ENCODE measurements at regions not wholly inside any gene's neighbourhood (a gene's known extent, or its start where the extent isn't known, plus 50 kb on each side); places are given as distances from the start of the nearest gene placed in this dataset.
"Not testable (repeated sequence)": the region's sequence is repeated elsewhere in the genome, so short reads cannot be mapped to it uniquely, and the experiment has no call there.

DNA sequence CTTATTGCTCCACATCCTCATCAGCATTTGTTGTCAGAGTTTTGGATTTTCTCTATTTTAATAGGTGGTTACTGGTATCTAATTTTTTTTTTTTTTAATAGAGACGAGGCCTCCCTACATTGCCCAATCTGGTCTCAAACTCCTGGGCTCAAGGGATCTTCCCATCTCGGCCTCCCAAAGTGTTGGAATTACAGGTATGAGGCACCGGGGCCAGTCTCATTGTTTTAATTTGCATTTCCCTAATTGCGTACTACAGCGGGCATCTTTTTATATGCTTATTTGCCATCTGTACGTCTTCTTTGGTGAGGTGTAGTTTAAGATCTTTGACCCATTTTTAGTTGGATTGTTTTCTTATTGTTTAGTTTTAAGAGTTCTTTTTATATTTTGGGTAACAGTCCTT is 210.4 kb upstream of the SULF2 start:
- DNase-seq = no peak

DNA sequence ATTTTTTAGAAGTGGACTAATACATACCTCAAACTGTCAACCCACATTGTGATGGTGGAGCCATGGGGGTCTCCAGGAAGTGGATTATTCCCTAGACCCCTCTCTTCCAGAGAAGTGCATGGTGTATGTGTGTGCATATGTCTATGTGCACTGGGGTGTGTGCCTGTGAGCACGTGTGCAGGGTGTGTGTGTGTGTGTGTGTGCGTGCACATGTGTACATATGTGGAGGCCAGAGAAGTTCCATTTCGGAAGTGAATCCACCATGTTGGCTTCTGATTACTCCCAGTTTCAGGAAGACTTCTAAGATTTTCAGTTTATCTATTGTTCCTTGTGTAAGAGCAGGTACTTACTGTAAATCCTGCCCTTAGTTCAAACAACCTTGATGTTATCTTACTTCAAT is 208.5 kb upstream of the SULF2 start:
- DNase-seq = no peak

DNA sequence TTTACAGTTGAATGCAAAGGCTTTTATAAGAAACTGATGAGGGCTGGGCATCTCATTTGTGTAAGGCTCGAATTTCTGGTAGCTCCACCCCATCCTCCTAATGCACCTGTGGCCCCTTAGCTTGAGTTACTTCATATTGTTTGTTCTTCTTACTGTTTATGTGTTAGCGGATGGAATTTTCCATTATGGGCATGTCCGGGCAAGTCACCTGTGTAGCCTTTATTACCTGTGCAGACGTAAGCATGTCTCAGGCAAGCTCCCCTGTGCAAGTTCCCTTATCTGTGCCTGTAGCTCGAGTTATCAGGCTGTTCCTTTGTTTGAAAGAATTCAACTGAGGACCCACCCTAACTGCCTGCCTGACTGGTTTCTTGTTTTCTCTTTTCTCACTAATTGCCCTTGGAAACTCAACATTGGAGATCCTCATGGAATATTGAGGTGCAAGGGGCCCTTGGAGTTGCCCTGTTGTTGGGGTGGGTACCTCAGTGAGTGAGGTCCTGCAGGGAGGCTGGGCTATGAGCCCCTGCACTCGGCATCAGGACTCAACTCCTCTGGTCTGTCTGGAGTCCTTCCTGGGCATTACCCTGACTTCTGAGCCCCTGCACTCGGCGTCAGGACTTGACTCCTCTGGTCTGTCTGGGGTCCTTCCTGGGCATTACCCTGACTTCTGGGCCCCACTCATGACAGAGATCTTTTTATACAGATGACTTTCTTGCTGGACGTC is 207.9 kb upstream of the SULF2 start:
- DNase-seq = no peak

DNA sequence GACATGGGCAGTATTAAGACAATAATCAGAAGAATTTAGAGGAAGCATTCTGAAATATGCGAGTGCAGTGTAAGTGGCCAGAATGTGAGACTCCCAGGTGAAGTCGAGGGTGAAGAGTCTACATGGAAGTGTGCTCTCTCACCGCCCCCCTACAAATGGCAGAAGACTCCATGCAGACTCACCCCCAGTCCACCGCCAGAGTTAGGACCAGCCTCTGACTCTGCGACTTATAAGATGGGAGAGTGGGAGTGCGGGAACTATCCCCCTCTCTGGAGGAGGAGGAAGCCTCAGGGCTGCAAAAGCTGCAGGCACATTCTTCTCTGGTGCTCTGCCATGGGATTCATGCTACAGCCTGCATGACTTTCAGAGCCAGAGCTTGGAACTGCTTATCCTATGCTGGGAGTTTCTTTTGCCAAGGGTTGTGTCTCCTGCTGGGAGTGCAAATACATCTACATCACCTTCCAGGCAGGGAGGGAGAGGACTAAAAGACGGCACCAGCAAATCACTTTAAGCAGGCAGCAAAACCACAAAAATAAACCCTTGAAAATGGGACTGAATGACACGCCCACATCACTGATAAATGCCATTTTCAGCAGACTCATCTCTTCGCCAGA is 206.7 kb upstream of the SULF2 start:
- DNase-seq = no peak

DNA sequence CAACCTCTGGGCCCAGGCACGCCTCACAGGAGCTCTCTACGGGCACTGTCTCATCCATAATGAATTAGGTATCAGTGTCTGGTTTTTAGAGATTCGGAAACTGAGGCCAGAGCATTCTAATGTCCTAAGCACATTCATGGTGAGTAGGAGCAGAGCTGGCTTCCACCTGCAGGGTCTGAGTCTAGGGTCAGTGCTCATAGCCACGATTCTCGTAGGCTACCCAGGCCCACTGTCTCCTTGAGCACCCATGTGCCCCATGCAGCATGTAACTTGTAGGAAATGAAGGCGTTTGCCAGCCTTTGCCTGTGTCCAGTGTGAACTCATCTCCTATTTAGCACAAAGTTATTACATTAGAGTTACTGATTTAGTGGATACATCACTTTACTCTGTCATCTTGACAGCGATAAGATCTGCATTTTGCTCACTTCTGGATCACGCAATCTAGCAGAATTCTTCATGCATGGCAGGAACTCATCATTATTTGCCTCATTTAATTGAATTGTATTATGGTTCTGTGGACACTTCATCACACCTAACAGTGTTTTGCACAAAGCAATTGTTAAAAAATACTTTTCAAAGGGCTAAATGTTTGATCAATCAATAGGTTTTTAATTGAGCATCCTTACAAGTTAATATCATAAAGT is 205.3 kb upstream of the SULF2 start:
- no peak for DNase-seq

DNA sequence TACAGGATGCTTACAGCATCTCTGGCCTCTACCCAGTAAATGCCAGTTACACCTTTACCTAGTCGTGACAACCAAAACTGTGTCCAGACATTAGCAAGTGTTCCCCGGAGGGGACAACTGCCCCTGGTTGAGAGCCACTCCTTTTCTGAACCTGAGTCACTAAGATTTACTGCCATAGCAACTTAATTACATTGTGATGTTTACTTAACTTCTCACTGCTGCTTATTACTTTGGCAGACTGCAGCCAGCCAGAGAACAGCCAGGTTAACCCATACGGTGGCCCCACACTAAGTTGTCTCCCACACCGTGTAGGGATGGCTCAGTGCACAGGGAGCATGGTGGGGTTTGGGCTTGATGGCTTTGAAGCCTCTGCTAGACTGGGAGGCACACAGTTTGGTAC is 204.7 kb upstream of the SULF2 start:
- no peak for DNase-seq

DNA sequence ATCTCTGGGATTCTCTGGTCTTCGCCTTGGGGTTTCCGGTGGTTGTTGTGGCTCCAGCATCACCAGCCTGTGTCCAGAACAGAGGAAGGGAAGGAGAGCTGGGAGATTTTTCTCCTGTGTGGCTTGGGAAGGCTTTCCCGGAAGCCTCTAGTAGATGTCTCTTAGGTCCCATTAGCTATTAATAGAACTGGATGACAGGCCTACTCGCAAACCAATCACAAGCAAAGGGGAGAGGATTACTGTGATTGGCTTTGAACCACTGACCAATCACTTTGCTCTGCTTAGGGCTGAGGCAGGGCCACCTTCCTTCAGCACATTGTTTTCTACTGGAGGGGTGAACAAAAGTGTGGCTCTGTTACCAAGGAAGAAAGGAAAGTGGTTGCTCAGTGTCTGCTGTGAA is 203.4 kb upstream of the SULF2 start:
- DNase-seq = no peak

DNA sequence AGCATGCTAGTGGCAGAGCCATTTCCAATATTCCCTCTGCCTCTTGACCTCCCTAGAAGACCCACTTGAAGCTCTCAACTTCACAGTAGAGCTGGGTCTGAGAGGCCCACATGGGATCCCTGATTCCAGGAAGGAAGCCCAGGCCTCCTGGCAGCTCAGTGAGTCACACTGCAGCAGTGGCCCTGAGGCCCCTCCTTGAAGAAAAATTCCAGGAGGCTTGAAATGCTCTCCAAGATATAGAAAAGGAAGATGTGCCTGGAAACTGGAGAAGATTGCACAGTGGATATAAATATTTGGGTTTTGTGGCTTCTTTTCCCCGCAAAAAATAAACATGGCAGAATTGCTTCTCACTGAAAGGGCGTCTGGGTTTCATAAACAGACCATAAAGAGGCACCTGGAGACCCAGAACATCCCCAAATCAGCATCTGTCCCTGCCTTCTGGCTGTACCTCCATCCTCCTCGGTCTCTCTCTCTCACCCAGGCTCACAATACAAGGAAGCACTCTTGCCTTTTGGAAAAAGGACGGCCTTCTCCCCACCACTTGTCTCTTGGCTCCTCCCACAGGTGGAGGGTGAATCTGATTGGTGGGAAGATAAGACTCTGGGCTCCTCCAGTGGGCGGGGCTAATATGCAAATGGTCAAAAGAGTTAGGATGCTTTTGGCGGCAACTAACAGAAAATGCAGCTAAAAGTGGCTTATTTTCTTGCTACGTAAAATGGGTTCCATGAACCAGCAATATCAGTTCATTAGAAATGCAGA is 200.0 kb upstream of the SULF2 start:
- DNase-seq = no peak

DNA sequence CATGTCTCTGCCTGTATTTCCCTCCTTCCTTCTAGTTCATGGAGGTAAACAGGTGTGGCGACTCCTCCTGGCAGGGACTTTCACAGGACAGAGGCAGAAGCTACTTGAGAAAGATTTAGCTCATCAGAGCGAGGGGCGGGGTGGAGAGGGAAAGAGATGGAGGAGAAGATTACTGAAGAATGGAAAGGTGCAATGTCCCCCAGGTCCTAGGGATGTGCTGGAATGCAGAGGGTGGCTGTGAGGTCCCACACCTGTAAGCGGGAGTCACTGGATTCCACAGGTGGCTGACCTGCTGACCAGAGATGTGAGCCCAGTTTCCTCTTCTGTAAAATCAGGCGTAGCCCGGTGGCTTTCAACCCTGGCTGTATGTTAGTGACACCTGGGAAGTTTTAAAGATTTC is 199.2 kb upstream of the SULF2 start:
- DNase-seq = no peak

DNA sequence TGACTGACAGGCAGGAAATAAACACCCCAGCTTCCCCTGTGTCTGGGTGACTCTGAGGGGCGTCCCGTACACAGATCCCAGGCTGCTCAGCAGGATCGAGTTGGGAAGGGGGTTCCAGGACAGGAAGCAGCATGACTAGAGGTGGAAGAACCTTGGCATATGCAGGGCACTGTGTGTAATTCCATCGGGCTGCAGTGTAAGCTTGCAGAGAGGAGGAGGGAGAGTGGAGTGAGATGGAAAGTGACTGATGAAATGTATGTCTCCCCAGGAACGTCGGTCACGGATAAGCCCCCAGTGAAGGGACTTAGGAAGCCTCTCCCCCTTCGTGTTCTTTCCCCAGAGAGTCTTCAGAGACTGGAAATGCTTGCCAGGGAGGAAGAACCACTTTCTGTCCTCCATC is 198.4 kb upstream of the SULF2 start:
- not testable (repeated sequence) for DNase-seq

DNA sequence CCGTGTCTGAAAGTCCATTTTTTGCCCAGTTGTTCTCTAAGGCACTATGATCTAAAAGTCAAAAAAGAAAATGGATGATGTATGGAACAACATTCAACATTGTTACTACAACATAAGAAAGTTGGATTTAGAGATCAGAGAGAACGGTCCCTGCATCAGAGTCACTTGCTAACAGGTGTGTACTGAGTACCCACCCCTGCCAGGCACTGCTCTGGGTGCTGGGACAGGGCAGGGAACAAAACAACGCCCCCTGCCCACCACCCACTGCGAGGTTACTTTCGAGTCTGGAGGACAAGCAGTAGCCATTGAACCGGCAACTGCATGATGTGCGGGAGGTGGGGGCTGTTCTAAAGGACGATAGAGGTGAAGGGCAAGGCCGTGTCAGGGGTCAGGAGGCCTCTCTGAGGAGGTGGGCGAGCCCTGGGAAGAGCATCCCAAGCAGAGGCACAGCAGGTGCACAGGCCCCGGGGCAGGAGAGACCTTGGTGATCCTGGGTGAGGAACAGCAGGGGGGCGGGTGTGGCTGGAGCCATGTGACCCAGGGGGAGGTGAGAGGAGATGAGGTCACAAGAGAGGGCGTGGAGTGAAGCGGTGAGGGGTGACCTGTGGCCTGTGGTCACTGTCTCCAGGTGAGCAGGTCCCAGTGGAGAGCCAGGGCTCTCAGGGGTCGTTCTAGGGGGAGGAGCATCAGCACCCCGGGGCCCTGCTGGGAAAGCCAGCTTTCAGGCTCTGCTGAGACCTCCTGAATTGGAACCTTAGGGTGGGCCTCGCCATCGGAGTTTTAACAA is 197.5 kb upstream of the SULF2 start:
- no peak for DNase-seq

DNA sequence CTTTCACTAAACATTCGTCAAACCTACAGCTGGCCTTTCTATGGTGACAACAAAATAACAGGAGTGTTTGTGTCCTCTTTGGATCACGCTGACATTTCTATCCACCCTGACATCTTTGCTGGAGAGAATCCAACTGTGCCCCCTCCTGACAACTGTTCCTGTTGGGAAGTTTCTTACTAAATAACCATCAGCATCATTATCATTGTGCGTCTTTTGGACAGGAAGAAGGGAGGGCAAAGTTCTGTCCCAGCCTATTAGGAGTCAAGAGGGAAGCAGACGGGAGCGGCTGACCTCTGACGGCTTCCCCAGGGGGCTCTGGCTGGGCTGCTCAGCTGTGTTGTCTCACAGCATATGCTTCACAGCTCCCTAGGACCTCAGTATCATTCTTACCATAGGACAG is 195.9 kb upstream of the SULF2 start:
- no peak for DNase-seq

DNA sequence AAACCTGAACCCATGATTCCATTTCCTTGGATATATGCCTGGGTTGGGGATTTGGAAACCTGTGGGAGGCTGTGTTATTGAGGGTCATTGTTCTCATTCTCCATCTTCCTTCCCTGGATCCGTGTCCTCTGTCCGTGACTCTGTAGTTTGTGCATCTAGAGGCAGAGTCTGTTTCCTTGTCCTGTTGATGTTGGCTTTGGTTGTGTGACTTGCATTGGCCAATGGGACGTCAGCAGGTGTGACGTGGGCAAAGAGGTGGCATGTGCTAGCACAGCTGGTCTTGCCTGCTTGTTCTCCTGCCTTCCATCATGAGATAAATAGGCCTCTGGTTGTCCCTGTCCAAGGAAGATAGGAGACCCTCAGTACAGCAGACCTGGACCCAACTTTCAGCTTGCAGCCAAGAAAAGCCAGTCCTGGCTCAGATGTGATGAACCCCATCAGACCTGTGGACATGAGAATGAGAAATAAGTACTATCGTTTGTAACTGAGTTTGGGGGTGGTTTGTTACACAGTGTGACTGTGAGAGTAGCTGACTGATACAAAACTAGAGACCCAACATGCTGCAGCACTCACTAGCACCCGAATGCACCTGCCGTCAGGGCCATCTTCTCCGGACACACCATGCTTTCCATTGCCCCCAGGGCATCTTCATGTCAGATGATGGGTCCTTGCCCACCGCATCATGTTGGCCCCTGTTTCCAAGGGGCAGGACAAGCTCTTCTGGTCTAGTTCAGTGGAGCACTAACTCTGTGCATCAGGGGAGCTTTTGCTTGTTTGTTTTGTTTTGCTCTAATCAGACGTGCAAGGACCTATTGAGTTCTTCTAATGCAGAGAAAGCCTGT is 195.3 kb upstream of the SULF2 start:
- DNase-seq = no peak

DNA sequence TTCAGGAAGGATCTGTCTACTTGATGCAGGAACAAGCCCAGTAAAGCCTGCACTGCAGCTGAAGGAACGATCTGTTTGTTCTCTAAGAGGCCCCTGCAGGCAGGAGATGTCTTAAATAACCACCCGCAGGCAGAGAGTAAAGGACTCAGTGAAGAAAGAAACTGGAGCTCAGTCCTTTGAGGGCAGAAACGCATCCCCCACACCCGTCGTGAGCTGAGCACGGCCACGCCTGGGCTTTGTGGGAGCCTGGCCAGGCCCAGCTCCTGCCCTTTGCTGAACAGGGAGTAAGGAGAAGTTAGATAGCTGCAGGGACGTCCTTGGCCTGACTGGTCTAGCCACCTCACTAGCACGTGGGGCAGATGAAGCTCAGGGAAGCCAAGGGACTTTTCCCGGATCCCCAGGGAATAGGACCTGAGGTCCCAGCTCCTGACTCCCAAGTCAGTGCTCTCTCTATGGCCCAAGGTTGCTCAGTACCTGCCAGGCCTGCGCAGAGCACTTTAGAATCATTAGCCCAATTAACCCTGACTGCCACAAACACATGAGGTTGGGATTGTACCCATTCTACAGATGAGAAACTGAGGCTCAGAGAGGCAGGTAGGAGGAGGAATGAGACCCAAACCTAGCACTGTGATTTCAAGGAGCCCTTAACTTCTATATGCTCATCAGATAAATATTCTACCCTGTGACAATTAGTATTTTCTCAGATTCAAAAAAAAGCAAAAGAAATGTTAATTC is 194.2 kb upstream of the SULF2 start:
- DNase-seq = not testable (repeated sequence)

DNA sequence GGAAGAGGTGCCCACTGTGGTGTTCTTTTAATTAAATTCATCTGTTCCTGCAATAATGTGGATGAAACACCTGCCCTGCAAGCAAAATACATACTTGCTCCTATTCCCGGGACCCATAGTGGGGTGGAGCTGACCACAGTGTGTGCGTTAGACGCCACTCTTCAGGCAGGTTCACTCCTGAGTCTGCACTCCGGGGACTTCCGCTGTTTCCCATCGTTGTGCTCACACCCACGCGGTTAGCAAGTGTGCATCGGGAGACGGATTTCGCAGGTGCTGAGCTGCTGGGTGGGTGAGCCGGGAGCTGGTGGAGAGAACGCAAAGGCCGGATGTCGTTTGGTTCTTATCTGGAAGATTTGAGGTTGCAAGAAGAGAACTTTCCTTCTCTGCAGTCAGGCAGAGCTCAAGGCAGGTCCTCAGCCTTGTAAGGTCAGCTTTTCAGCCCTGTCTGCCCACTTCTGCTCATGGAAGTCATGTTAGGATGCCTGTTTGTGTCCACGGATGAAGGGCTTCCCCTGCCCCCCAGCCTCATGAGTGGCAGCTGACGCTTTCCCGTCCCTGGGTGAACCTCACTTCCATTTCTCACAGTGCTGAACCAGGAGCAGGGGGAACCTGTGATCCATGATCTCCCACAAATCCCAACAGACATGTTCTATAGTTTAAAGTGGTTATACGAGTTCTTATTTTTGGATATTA is 193.3 kb upstream of the SULF2 start:
- not testable (repeated sequence) for DNase-seq

DNA sequence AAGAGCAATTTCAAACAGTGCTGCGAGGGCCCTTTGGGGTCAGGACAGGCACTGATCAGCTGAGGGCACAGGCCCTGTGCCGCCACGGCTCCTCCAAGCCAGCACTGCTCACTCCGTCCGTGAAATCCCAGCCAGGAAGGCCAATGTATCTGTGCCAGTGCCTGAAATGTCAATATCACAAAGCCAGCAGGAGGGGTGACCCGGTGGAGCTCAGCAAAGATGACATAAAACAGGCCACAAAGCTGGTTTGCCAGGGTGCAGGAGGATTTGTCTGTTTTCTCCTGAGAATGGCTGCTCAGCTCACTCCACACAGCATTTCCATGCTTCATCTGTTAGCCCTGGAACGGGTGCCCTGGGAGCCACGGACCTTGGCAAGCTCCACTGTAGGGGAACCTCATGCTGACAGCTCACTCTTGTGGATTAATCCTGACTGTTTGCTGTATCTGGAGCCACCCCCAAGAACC is 192.5 kb upstream of the SULF2 start:
- not testable (repeated sequence) for DNase-seq

DNA sequence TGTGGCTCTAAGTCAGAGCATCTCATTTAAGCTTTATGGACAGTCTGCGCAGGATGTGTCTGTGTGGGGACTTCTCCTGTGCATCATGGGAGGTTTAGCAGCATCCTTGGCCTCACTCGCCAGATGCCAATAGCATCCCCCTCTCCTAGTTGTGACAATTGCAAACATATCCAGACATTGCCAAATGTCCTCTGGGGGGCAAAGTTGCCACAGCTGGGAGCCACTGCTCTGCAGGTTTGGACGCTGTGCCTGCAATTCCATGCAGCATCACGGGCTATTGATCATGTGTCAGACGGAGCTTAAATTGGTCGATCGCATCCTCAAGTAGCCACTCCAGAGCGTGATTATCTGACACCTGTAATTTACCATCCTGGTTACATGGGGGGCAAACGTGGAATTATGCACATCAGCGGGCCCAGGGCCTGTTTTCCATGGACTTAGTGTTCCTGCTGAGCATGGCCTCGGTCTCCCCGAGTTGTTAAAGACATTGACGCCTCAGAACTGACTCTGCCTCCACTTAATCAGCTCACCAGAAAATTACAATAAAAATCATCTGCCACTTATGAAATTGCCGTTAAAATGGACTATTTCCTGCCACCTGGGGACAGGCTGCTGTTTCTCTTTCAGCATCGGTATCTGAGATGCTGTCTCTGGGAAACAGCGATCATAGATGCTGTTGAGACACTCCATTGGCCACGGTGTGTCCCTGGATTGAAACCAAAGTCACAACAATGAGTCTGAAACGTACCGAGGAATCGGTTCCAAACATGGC is 191.9 kb upstream of the SULF2 start:
- DNase-seq = not testable (repeated sequence)

DNA sequence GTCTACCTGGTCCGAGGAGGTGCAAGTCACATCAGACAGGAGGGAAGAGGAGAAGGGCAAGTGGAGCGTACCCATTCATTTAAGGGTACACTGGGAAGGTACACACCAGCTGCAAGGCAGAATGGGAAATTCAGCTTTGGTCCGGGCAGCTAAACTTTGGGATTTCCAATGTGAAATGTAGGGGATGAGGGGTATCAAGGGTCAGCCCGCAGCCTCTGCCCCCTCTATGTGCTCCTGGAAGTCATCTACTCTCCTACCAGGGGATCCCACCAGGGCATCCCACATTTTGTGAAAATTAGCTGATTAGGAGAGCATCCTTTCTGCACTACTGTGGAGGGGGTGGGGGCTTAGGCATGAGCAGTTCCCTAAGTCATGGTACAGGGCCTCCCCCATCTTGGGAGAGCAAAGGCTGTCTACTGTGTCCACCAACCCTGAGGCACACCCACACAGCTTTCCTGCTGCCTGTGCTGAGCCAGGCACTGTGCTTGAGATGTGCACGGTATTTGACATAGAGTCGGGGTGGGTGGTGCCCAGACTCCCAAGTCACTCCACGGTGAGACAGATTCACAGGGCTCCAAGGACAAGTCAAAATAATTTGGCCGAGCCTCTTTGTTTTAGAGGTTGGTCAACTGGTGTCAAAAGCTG is 189.1 kb upstream of the SULF2 start:
- no peak for DNase-seq

Data from inflammatory macrophage treated with lipopolysaccharide for 1 hour (primary cell).